DMS153 (cell line): ENCODE measurements at regions not wholly inside any gene's neighbourhood (a gene's known extent, or its start where the extent isn't known, plus 50 kb on each side); places are given as distances from the start of the nearest gene placed in this dataset.
A peak's percentile ranks its signal among the peaks of the same experiment; 100 is the strongest.
"Not testable (repeated sequence)": the region's sequence is repeated elsewhere in the genome, so short reads cannot be mapped to it uniquely, and the experiment has no call there.

ENCODE experiments used
- DNase-seq: peaks from one replicate; lab custom pipeline; 2025; lab: John Stamatoyannopoulos, UW

GRCh38 chr2:81362468-81362867 lies 1057.9 kb upstream of the LRRTM1 start:
- not testable (repeated sequence) for DNase-seq

DNA sequence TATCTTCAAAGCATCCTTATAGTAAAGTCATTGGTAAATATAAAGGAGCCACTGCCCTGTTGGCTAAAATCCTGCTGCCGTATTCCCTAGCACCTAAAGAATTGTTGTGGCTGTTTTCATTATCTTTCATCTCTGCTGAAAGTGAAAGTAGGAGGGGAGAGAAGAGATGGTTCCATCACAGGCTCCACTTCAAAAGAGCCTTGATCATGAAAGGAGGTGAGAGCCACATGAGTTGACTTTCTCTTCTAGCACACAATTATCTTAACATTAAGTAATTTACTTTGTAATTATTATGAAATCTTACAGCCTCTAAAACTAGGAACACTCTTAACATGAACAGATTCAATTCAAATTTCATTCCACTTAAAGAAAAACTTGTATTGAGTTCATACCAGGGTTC lies 1050.9 kb upstream of the LRRTM1 start:
- DNase-seq, result no peak

DNA sequence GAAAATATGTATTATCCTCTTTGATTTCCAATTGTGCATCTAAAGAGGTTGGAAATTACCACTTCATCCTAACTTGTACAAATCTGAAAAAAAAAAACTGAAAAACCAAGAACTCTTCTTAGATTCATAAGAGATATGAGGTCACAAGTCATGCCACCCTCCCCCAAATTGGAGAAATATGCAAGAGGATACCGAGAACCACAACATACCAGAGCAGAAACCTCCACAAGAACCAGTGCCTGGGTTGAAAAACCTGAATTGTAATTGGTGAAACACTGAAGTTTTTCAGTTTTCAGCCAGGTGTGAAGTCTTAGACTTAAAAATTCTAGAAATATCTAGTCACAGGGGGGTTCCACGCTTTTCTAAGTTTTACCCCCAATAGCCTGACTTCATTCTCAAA lies 1029.5 kb upstream of the LRRTM1 start:
- no peak for DNase-seq

DNA sequence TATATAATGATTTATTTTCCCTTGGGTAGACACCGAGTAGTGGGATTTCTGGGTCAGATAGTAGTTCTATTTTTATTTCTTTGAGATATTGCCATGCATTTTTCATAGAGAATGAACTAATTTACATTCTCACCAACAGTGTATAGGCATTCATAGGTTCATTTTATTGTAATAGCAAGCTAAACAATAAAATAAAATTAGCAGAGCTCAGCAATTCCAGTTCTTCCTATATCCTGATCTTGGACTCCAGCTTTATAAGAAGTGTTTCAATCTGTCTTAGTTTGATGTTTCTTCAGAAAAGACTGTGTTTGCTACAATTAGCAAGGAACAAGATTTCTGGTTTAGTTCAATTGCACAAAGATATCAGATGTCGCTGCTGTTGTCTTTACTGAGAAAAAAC lies 1024.4 kb upstream of the LRRTM1 start:
- no peak for DNase-seq

DNA sequence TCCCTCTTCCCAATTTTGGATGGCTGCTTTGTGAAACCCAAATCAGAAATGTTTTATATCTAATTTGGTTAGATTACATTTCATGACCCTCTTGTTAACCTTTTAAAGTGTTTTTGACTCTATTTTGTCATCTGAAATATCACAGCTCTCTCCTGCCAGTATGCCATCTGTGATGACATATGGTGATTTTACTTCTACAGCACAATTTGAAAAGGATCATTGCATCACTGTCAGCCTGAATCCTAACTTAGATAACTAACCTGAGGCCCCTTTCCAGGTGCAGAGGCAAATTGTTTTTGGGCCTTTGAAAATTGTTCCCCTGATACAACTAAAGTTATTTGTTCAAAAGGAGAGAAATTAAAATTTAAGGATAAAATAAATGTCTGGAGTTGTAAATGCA lies 1023.4 kb upstream of the LRRTM1 start:
- DNase-seq, result no peak

DNA sequence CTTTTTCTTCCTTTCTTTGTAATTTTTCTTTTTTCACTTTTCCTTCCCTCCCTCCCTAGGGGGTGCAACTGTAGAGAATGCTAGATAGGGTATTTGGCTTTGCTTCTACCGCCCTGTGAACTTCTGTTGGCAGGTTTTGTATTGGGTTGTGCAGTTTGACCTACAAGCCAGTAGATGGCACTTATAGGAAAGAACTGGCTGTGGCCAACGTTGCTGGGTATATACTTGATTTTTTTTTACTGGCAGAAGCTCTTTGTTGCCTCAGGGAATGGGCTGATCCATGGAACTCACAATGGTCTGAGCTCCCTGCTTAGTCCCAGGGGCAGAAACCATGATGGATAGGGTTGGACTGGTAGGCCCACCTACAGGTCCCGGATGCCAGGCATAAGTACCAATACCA lies 1019.5 kb upstream of the LRRTM1 start:
- DNase-seq, result peak; percentile 11

GRCh38 chr2:81304154-81304830 lies 999.7 kb upstream of the LRRTM1 start:
- DNase-seq, result no peak

GRCh38 chr2:81303321-81303720 lies 998.8 kb upstream of the LRRTM1 start:
- no peak for DNase-seq

DNA sequence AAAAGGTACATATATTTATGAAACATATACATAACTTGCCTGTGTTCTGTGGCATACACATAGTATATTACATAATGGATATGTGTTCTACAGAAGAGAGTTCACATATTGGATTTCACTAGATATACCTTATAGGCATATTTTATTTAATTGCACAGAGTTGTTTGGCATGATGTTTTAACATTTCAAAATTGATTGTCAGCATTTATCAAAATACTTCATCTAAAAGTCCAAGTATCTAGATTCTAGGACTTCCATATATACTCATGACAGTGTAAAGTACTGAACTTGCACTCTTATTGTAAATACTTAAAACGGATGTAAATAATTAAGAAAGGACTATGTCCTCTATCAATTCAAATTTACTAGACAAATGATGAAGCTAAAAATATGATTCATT lies 995.3 kb upstream of the LRRTM1 start:
- no peak for DNase-seq

DNA sequence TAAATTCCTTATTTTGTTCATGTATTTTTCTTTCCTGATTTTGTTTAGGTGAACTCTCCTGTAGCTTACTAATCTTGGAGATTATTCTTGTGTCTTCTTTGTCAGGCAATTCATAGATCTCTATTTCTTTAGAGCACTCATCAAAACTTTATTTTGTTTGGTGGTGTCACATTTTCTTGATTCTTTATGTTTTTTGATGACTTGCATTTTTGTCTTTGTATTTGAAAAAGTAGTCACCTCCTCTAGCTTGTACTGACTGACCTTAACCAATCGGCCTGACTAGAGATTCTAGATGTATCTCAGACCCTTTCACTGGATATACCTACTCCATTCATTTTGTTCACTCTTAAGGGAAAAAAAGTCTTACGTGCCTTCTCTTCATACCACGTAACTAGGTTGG lies 986.3 kb upstream of the LRRTM1 start:
- DNase-seq, result no peak

DNA sequence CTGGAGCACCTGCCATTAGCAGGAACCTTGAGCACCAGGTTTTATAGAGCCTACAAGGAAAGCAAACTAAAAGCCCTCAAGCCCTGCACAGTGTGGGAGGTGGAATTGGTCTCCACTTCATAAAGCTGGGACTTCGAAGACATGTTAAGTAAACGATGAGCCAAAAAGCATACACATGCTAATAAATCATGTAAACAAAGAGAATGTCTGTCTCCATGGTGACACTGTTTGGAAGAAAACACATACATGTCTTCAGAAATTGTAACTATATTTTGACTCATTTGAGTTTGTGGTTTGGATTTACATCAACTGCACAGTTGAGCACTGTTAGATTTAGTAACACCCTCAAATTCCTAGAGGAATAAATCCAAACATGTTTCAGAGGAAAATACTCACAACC lies 978.5 kb upstream of the LRRTM1 start:
- no peak for DNase-seq

DNA sequence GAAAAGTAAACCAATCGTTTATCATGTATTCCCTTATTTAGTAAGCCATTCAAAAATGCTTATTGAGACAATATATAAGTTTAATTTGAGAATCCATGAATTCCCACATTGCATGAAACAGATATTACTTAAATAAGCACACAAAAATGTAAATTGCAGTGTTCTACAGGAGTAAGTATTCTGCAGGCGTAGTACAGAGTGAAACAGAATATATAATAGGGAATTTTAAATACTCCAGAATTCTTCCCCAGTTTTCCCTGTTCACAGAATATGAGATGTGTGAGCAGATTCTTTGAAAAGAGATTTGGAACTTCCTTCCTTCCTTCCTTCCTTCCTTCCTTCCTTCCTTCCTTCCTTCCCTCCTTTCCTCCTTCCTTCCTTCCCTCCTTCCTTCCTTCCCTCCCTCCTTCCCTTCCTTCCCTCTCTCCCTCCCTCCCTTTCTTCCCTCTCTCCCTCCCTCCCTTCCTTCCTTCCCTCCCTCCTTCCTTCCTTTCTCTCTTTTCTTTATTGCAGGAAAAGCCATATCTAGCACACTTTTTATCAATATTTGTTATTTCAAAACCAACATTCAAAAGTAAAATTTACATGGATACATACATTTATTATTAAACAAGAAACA lies 977.7 kb upstream of the LRRTM1 start:
- no peak for DNase-seq

DNA sequence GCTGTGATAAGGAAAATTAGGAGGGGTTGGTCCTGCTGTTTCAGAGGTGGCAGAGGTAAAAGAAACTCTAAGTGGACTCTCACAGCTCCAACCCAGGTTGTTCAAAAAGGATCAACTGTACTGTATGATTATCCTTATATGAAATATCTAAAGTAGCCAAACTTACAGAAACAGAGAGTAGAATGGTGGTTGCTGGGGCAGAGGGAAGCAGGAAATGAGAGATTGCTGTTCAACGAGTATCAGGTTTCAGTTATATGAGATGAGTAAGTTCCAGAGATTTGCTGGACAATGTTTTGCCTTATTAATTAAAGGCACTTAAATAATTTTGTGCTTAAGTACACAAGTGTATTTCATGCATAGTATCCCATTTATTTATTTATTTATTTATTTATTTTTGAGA lies 972.0 kb upstream of the LRRTM1 start:
- DNase-seq, result no peak

GRCh38 chr2:81266106-81266505 lies 961.6 kb upstream of the LRRTM1 start:
- DNase-seq, result no peak

DNA sequence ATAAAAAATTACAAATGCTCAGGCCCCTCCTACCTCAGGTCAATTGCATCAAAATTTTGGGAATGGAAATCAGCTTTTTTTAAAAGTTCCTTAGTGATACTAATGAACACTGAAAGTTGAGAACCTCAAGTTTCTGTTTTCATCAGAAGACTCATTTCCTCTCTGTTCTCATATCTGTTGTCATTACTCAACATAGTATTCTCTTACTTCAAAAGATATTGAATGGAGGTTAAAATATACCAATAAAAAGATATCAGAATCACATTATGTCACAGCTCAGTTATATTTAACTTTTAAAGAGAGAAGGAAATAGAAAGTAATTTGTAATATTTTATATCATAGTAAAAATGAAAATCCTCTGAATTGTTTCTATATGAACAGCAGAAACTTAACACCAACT lies 959.4 kb upstream of the LRRTM1 start:
- DNase-seq, result no peak

DNA sequence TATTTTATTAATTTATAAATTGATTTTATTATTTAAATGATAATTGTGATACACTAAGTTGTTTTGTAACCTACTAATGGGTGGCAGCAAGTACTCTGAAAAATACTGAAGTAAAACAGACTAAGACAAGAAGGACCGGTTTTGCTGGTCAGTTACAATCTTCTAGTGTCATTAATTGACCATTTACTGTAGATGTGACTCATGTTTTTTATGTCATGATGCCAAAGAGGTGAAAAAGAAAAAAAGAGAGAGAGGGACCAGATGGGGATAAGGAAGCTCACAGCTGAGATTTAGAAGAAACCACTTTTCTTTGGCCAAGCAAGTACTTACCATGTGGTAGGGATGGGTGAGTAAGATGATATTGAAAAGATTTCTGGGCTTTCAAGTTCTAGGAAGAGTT lies 955.8 kb upstream of the LRRTM1 start:
- DNase-seq, result no peak

DNA sequence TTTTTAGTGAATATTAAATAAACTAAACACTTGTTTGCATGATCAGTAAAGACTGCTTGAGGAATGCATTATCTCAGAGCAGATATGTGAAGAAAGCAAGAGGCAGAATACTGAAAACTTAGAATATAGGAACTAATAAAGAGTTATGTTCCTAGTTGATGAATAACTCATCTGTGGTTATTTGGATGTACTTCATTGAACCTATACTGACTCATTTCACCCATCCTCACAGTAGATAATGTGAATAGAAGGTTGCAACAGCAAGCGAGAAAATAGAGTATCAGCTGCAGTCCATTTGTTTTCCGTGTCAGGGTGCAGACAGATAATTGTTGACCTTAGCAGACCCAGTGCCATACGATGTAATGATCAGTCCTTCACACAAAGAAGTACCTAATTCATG lies 945.7 kb upstream of the LRRTM1 start:
- DNase-seq, result no peak

GRCh38 chr2:81249152-81249551 lies 944.6 kb upstream of the LRRTM1 start:
- no peak for DNase-seq

- DNase-seq, result no peak
These were observed 943.1 kb upstream of the LRRTM1 start for GRCh38 chr2:81247648-81248047.

DNA sequence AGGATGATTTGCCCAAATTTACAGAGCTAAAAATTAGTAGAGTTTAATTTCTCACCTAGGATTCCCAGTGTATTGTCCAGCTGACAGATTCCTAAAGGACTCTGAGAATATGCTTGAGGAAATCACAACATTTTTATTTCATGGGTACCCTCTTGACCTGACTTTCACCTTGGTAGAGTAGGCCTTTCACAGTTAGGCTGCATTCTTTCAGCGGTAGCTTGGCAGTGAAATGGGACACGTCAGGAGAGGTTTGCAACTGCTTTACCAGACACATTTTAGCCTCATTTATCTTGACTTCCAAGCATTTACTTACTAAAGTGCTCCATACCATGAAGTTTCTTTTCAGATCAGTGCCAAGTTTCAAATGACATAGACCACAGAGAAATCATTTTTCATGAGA lies 937.9 kb upstream of the LRRTM1 start:
- no peak for DNase-seq

- no peak for DNase-seq
These were observed 933.9 kb upstream of the LRRTM1 start for GRCh38 chr2:81238462-81238861.

- DNase-seq, result no peak
These were observed 931.0 kb upstream of the LRRTM1 start for GRCh38 chr2:81235601-81236000.

DNA sequence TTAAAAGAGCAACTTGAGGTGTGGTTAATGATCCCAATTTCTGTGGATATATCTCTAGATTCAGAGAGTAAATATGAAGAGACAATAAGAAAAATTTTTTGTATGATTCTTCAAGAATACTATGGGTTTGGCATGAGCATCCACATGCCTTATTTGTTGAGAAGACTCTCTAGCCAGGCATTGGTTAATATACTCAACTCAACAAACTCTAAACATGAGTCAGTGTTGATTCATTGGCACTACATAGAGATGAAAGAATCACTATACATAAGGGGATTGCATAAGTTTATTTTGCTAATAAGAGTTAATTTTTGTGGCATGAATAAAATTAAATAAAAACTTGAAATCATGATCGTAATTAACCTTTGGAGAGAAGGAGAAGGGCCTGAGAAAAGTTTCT lies 930.2 kb upstream of the LRRTM1 start:
- no peak for DNase-seq

DNA sequence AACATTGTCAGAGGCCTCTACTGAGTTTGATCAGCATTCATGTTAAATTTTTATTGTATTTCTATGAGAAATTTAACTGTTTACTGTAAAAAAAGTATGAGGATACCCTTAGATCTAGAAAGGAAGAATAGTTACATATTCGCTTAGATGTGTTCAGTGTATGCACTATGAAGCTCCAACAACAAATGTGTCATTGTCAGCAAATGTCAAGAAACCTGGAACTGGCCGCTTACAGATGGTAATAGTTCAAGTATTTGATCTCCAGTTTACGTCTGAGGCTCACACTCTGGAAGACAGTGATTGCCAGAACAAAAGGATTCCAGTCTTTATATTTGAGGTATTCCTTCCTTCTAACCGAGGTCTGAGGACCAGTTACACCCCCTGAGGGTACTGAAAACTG lies 921.2 kb upstream of the LRRTM1 start:
- DNase-seq, result no peak
